WTC11 (cell line): ENCODE measurements at regions not wholly inside any gene's neighbourhood (a gene's known extent, or its start where the extent isn't known, plus 50 kb on each side); places are given as distances from the start of the nearest gene placed in this dataset.

Experiments used
- ATAC-seq: fragments of 200-7000 bp; cut with Tn5 transposase; 2 replicates; pipeline ENCODE4 v1.10.0; 2021; ENCODE audit warnings: mild to moderate bottlenecking, moderate library complexity
- CTCF ChIA-PET: fragments of 300-600 bp; sonication (Branson Sonifier 250); formaldehyde crosslinking; loops from one replicate; lab custom pipeline; 2021; ENCODE audit warnings: antibody characterized with exemption; lab: Charles Lee
- POLR2A ChIA-PET: fragments of 350-600 bp; sonication (Branson Sonifier 250); formaldehyde crosslinking; loops from one replicate; lab custom pipeline; 2021; ENCODE audit warnings: antibody characterized with exemption; lab: Charles Lee
- DNase-seq: peaks from one replicate; pipeline ENCODE4 v3.0.0; 2021; ENCODE audit warnings: low spot score
- H3K27ac Mint-ChIP-seq: 2 replicates; pipeline ENCODE4 v1.8.0; 2021; ENCODE audit warnings: mixed read lengths
- H3K27me3 Mint-ChIP-seq: 2 replicates; pipeline ENCODE4 v1.8.0; 2021; ENCODE audit warnings: low read depth, mild to moderate bottlenecking, moderate library complexity, mixed read lengths
- H3K36me3 Mint-ChIP-seq: 2 replicates; pipeline ENCODE4 v1.8.0; 2021; ENCODE audit warnings: mixed read lengths
- H3K4me1 Mint-ChIP-seq: 2 replicates; pipeline ENCODE4 v1.8.0; 2022; ENCODE audit warnings: mixed read lengths
- H3K4me3 Mint-ChIP-seq: 2 replicates; pipeline ENCODE4 v1.8.0; 2021; ENCODE audit warnings: mild to moderate bottlenecking, moderate library complexity, mixed read lengths
- H3K9me3 Mint-ChIP-seq: 2 replicates; pipeline ENCODE4 v1.8.0; 2021; ENCODE audit warnings: mixed read lengths
- AR ChIP-seq: fragments of 250-450 bp; sonication (Bioruptor Pico); IDR thresholded peaks from 2 replicates; pipeline ENCODE4 v1.9.0; 2021; ENCODE audit warnings: mild to moderate bottlenecking
- ARID4B ChIP-seq: sonication (generic); formaldehyde crosslinking; IDR thresholded peaks from 2 replicates; pipeline ENCODE4 v1.8.0; 2023; ENCODE audit warnings: missing genetic modification reagents, mild to moderate bottlenecking, borderline replicate concordance
- ATF2 ChIP-seq: sonication (generic); formaldehyde crosslinking; IDR thresholded peaks from 2 replicates; pipeline ENCODE4 v1.8.1; 2022; ENCODE audit warnings: low read depth, missing genetic modification reagents, borderline replicate concordance
- ATF3 ChIP-seq: sonication (generic); formaldehyde crosslinking; conservative IDR thresholded peaks from 2 replicates; pipeline ENCODE4 v1.8.1; 2022; ENCODE audit warnings: mild to moderate bottlenecking, missing genetic modification reagents
- EMX1 ChIP-seq: fragments of 250-450 bp; sonication (Bioruptor Pico); IDR thresholded peaks from 2 replicates; pipeline ENCODE4 v1.8.0; 2021; ENCODE audit warnings: mild to moderate bottlenecking
- ETV6 ChIP-seq: sonication (generic); formaldehyde crosslinking; IDR thresholded peaks from 2 replicates; pipeline ENCODE4 v1.8.1; 2022; ENCODE audit warnings: mild to moderate bottlenecking, missing genetic modification reagents
- GTF2I ChIP-seq: fragments of 250-450 bp; sonication (Bioruptor Pico); conservative IDR thresholded peaks from 2 replicates; pipeline ENCODE4 v1.4.0; 2021; ENCODE audit warnings: mild to moderate bottlenecking
- HMGXB4 ChIP-seq: sonication (generic); formaldehyde crosslinking; IDR thresholded peaks from 2 replicates; pipeline ENCODE4 v1.8.1; 2023; ENCODE audit warnings: mild to moderate bottlenecking, moderate library complexity, missing genetic modification reagents
- IRF1 ChIP-seq: sonication (generic); formaldehyde crosslinking; IDR thresholded peaks from 2 replicates; pipeline ENCODE4 v1.8.0; 2023; ENCODE audit warnings: missing genetic modification reagents
- RORB ChIP-seq: fragments of 250-450 bp; sonication (Bioruptor Pico); IDR thresholded peaks from 2 replicates; pipeline ENCODE4 v1.9.0; 2021; ENCODE audit warnings: mild to moderate bottlenecking
- ZBTB43 ChIP-seq: sonication (generic); formaldehyde crosslinking; IDR thresholded peaks from 2 replicates; pipeline ENCODE4 v1.8.1; 2023; ENCODE audit warnings: mild to moderate bottlenecking, missing genetic modification reagents
- ZNF532 ChIP-seq: fragments of 250-450 bp; sonication (Bioruptor Pico); IDR thresholded peaks from 2 replicates; pipeline ENCODE4 v1.9.0; 2021; ENCODE audit warnings: mild to moderate bottlenecking, borderline replicate concordance
- ZNF671 ChIP-seq: fragments of 250-450 bp; sonication (Bioruptor Pico); IDR thresholded peaks from 2 replicates; pipeline ENCODE4 v1.8.0; 2021; ENCODE audit warnings: mild to moderate bottlenecking
- ZSCAN18 ChIP-seq: fragments of 250-450 bp; sonication (Bioruptor Pico); IDR thresholded peaks from 2 replicates; pipeline ENCODE4 v2.1.2; 2022; ENCODE audit warnings: mild to moderate bottlenecking, moderate library complexity

- peaks cover 8% of the 10 kb centered on the region; the same call in 1 of the 2 replicates for H3K27me3 Mint-ChIP-seq
- TF ChIP-seq IRF1 (CRISPR knock-in tag), result no peak
- ATAC-seq, result no peak
- ChIA-PET POLR2A (interaction anchor here (0.6 kb wide), 1 partner anchor 469 kb away, joined by 6 read pairs; no protein-coding TSS in a partner anchor), CTCF (no interaction called here)
- H3K4me3 Mint-ChIP-seq, result no peak overlapping the region
- H3K27ac Mint-ChIP-seq, result no peak overlapping the region
- no peaks in the 10 kb centered on the region for H3K4me1 Mint-ChIP-seq
- no peak for DNase-seq
- H3K36me3 Mint-ChIP-seq, result no peaks in the 10 kb centered on the region
- no peaks in the 10 kb centered on the region for H3K9me3 Mint-ChIP-seq
Observed at GRCh38 chr5:133713751-133714150, 101.4 kb upstream of the FSTL4 start.

GRCh38 chr5:133713209-133713608, 100.9 kb upstream of the FSTL4 start:
- Mint-ChIP-seq H3K4me3 (no peak overlapping the region), H3K9me3 (no peaks in the 10 kb centered on the region), H3K27me3 (peaks cover 8% of the 10 kb centered on the region; the same call in 1 of the 2 replicates), H3K4me1 (no peaks in the 10 kb centered on the region), H3K27ac (no peak overlapping the region), H3K36me3 (no peaks in the 10 kb centered on the region)
- no peak for DNase-seq
- ChIA-PET POLR2A (interaction anchor here (0.6 kb wide), 1 partner anchor 469 kb away, joined by 6 read pairs; no protein-coding TSS in a partner anchor), CTCF (no interaction called here)
- ATAC-seq, result no peak
- no peak for TF ChIP-seq HMGXB4 (CRISPR knock-in tag)
- no peak for TF ChIP-seq RORB (CRISPR knock-in tag)
- TF ChIP-seq ZNF671 (CRISPR knock-in tag), result no peak
- TF ChIP-seq ATF3, result no peak
- TF ChIP-seq EMX1 (CRISPR knock-in tag), result no peak
- TF ChIP-seq AR (CRISPR knock-in tag), result no peak
- no peak for TF ChIP-seq ZNF532 (CRISPR knock-in tag)
- TF ChIP-seq ARID4B (CRISPR knock-in tag), result no peak
- no peak for TF ChIP-seq ETV6 (CRISPR knock-in tag)
- TF ChIP-seq ZSCAN18 (CRISPR knock-in tag), result no peak
- TF ChIP-seq GTF2I, result no peak
- TF ChIP-seq ATF2, result no peak
- no peak for TF ChIP-seq ZBTB43 (CRISPR knock-in tag)
